Mammary epithelial cell (primary cell): ENCODE measurements at regions not wholly inside any gene's neighbourhood (a gene's known extent, or its start where the extent isn't known, plus 50 kb on each side); places are given as distances from the start of the nearest gene placed in this dataset.

Experiments
- CTCF ChIP-seq, 2 donors: IDR thresholded peaks in 1 of 2; conservative IDR thresholded peaks in 1 of 2; 2 replicates each; pipeline ENCODE4 v1.5.1; 2011 to 2012; ENCODE audit warnings: inconsistent platforms in 2 of 2, low read length in 2 of 2, mild to moderate bottlenecking in 2 of 2, control low read depth in 1 of 2, low read depth in 1 of 2; ENCODE audit not compliant: insufficient read depth in 1 of 2; ENCODE audit errors: extremely low read depth in 1 of 2
- EZH2 ChIP-seq: IDR thresholded peaks from 2 replicates; pipeline ENCODE4 v1.6.1; 2012; ENCODE audit warnings: low read length, inconsistent platforms, borderline replicate concordance

GRCh38 chr14:65330416-65330815 lies 82.1 kb upstream of the FUT8 start:
- TF ChIP-seq CTCF (conservative IDR thresholded peaks at IDR 0.05 in 1 of 2, IDR thresholded peaks at IDR 0.05 in 1 of 2; ENCODE audit: extremely low read depth in 1 of 2, insufficient read depth in 1 of 2, low read depth in 1 of 2, low read length in 2 of 2) (no peak), EZH2 (no peak)
